ENCODE measurements at regions not wholly inside any gene's neighbourhood (a gene's known extent, or its start where the extent isn't known, plus 50 kb on each side); places are given as distances from the start of the nearest gene placed in this dataset.

- TF ChIP-seq POLR2A (IDR thresholded peaks at IDR 0.05) (no peak), CTCF (IDR thresholded peaks at IDR 0.05 in 8 of 11, conservative IDR thresholded peaks at IDR 0.05 in 3 of 11) (no peak), POLR2AphosphoS5 (IDR thresholded peaks at IDR 0.05) (no peak)
Measured at GRCh38 chr5:117743337-117743736, 1168.7 kb upstream of the SEMA6A start.

All from spleen (tissue), 7 donors.